ACC112 (cell line): ENCODE measurements at regions not wholly inside any gene's neighbourhood (a gene's known extent, or its start where the extent isn't known, plus 50 kb on each side); places are given as distances from the start of the nearest gene placed in this dataset.

Source experiments
- H2AFZ ChIP-seq: fragments of 200-600 bp; sonication (generic); one replicate; pipeline ENCODE4 v1.6.0; 2017; ENCODE audit warnings: antibody characterized with exemption, low read length; ENCODE audit not compliant: unreplicated experiment
- H3K27ac ChIP-seq: fragments of 200-600 bp; sonication (generic); 2 replicates; pipeline ENCODE4 v1.5.1; 2014; ENCODE audit warnings: low read depth, mild to moderate bottlenecking, antibody characterized with exemption, low read length, moderate library complexity
- H3K27me3 ChIP-seq: fragments of 200-600 bp; sonication (generic); 2 replicates; pipeline ENCODE4 v1.6.1; 2014; ENCODE audit warnings: mild to moderate bottlenecking, antibody characterized with exemption, low read length, moderate library complexity, mixed read lengths; ENCODE audit not compliant: insufficient read depth
- H3K36me3 ChIP-seq: fragments of 200-600 bp; sonication (generic); 2 replicates; pipeline ENCODE4 v1.6.1; 2016; ENCODE audit warnings: mild to moderate bottlenecking, antibody characterized with exemption, low read length, moderate library complexity, mixed read lengths; ENCODE audit not compliant: insufficient read depth
- H3K4me1 ChIP-seq: fragments of 200-600 bp; sonication (generic); one replicate; pipeline ENCODE4 v1.6.1; 2016; ENCODE audit warnings: low read length, mixed read lengths; ENCODE audit not compliant: insufficient read depth, unreplicated experiment, control insufficient read depth
- H3K4me3 ChIP-seq: fragments of 200-600 bp; sonication (generic); 2 replicates; pipeline ENCODE4 v1.5.1; 2014; ENCODE audit warnings: mild to moderate bottlenecking, low read depth, low read length
- H3K79me2 ChIP-seq: fragments of 200-600 bp; sonication (generic); one replicate; pipeline ENCODE4 v1.6.0; 2016; ENCODE audit warnings: low read length; ENCODE audit not compliant: control insufficient read depth, unreplicated experiment, insufficient read depth

DNA sequence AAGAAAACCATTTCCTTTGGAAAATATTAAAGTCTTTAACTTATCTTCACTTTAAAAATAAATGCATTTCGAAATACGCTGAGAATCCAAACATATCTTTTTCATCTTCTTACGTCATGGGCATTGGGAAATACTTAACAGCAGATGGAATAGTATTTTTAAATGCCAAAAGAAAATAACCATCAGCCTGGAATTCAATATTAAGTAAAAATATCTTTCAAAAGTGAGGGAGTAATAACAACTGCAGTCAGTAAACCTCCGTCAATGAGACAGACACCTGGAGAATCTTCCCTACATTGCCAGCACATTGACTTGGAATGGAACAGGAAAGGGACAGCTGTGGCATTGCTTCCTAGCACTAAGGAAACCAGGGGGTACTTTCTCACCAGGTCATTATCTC, 290.4 kb upstream of the TNP1 start:
- Histone ChIP-seq H3K79me2 (no peaks in the 10 kb centered on the region), H3K4me3 (no peak overlapping the region)

DNA sequence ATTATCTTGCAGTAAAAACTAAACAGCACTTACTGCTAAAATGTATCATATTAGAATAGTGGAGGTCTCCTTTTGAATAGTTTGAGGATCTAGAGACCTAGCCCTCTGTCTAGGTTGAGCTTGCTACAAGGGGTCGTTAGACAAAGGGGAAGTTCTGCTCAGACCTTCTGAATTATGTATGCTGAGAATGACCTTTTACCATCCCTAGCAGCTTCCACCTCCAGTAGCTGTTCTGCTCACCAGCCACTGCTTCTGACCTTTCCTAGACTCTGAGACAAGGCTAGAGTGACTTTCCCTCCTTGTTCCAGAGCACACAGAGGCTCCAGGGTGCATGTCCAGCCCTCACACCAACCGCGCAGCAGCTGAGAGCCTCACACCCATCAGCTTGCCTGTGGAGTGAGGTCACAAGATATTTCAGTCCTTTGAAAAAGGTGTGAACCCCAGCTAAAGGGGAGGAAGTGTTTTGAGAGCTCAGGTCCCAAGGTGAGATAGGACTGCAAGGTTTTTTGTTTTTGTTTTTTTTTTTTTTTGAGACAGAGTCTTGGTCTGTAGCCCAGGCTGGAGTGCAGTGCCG, 289.3 kb upstream of the TNP1 start:
- no peak overlapping the region for H2AFZ ChIP-seq
- no peaks in the 10 kb centered on the region for H3K36me3 ChIP-seq

More for the DNA sequence above, 290.4 kb upstream of the TNP1 start:
- Histone ChIP-seq H3K4me1 (no peaks in the 10 kb centered on the region), H3K27me3 (no peaks in the 10 kb centered on the region; the same call in 1 of the 2 replicates), H3K27ac (no peak overlapping the region), H3K36me3 (no peaks in the 10 kb centered on the region), H2AFZ (no peak overlapping the region)

DNA sequence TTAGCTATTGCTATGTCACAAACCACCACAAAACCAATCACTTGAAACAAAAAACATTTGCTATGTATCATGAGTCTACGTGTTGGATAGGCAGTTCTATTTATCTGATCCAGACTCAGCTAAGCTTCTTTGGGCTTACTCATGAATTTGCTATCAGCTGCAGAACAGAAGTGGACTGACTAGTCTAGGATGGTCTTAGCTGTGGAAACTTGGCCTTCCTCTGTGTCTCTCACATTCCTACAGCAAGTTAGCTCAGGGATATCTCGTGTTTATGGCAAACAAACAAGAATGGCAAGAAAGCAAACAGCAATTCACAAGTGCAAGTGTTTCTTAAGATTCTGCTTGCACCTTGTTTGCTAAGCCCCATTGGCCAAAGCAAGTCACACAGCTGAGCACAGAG, 288.0 kb upstream of the TNP1 start:
- Histone ChIP-seq H3K27ac (no peak overlapping the region), H2AFZ (no peak overlapping the region), H3K4me1 (no peaks in the 10 kb centered on the region), H3K27me3 (no peaks in the 10 kb centered on the region; the same call in 1 of the 2 replicates), H3K79me2 (no peaks in the 10 kb centered on the region), H3K36me3 (no peaks in the 10 kb centered on the region), H3K4me3 (no peak overlapping the region)

More for the DNA sequence above, 289.3 kb upstream of the TNP1 start:
- H3K4me1 ChIP-seq = no peaks in the 10 kb centered on the region
- H3K4me3 ChIP-seq = no peak overlapping the region
- H3K27ac ChIP-seq = no peak overlapping the region
- no peaks in the 10 kb centered on the region for H3K79me2 ChIP-seq
- no peaks in the 10 kb centered on the region; the same call in 1 of the 2 replicates for H3K27me3 ChIP-seq

DNA sequence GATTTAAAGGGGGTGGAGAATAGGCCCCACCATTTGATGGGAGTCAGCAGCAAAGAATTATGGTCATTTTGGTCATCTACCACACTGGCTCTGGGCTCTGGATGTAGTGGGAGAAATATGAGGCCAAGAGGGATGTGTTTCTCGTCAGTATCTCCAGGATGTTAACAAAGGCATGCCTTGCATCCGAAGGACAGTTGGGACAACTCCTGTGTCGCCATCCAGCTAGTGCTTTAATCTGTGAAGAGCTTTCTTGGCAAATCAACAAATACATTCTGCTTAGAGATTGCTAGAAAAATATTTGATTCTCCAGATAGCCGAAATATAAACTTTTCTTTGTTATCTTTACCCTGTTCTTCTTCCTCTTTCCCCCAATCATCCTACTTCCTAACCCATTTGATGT, 287.1 kb upstream of the TNP1 start:
- H3K27ac ChIP-seq = no peak overlapping the region
- H3K4me3 ChIP-seq = no peak overlapping the region
- no peaks in the 10 kb centered on the region for H3K36me3 ChIP-seq
- no peaks in the 10 kb centered on the region for H3K4me1 ChIP-seq
- H3K27me3 ChIP-seq = no peaks in the 10 kb centered on the region
- H3K79me2 ChIP-seq = no peaks in the 10 kb centered on the region
- no peak overlapping the region for H2AFZ ChIP-seq

DNA sequence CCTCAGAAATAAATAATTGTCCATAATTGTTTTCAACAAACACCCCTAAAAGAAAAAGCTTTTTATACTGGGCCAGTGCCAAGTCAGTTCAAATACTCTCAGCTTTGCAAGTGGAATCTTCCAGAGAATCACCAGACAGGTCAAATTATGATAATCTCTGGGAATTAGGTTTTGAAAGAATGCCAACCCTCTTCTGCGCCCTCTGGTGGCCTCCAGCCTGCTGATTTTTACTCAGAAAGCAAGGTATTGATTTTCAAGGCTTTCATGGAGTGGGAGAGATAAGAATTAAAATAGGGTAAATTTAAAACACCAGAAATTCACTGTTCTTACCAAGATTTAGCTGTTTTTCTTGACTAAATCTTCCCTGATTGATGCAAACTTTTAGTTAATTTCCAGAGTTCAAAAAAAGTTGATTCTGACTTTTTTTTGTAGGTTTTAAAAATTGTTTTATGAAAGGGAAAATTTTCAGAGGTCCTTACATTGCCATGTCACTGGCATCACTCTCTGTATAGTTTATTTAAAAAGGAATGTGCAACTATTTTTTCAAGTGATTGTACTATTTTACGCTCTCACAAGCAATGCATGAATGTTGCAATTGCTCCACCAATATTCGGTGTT, 282.9 kb upstream of the TNP1 start:
- Histone ChIP-seq H3K27ac (no peak overlapping the region), H3K36me3 (no peaks in the 10 kb centered on the region), H3K4me3 (no peak overlapping the region), H2AFZ (no peak overlapping the region), H3K27me3 (no peaks in the 10 kb centered on the region), H3K4me1 (no peaks in the 10 kb centered on the region), H3K79me2 (no peaks in the 10 kb centered on the region)

DNA sequence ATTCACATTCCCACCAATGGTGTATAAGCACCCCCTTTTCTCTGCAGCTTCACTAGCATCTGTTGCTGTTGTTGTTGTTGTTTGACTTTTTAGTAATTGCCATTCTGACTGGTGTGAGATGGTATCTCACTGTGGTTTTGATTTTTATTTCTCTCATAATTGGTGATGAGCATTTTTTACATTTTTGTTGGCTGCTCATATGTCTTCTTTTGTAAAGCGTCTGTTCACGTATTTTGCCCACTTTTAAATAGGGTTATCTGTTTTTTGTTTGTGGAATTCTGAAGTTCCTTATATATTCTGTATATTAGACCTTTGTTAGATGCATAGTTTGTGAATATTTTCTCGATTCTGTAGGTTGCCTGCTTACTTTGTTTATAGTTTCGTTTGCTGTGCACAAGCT, 278.4 kb upstream of the TNP1 start:
- H3K27me3 ChIP-seq = no peaks in the 10 kb centered on the region
- H3K27ac ChIP-seq = no peak overlapping the region

DNA sequence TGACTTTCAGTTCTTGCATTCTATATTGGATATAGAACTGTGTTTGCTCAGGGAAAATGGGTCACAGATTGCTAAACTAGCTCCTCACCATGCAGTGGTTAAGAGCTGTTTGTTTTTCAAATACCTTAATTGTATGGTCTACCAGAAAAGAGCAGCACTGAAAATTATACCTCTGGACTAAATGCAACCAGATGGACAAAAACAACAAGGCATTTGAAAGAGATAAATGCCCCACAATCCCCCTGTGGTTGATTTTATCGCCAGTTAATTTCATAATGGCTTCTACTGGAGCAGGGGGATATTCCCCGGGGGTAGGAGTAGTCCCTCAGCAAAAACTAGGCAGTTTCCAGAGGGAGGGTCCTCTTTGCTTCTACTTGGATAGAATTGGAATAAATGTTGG, 267.9 kb upstream of the TNP1 start:
- Histone ChIP-seq H3K4me3 (no peak overlapping the region), H3K79me2 (no peaks in the 10 kb centered on the region), H3K27me3 (peaks cover 26% of the 10 kb centered on the region), H3K4me1 (no peaks in the 10 kb centered on the region), H3K27ac (no peak overlapping the region), H2AFZ (no peak overlapping the region), H3K36me3 (no peaks in the 10 kb centered on the region)

More for the DNA sequence above, 278.4 kb upstream of the TNP1 start:
- Histone ChIP-seq H3K36me3 (no peaks in the 10 kb centered on the region), H3K79me2 (no peaks in the 10 kb centered on the region), H3K4me3 (no peak overlapping the region), H3K4me1 (no peaks in the 10 kb centered on the region), H2AFZ (no peak overlapping the region)

DNA sequence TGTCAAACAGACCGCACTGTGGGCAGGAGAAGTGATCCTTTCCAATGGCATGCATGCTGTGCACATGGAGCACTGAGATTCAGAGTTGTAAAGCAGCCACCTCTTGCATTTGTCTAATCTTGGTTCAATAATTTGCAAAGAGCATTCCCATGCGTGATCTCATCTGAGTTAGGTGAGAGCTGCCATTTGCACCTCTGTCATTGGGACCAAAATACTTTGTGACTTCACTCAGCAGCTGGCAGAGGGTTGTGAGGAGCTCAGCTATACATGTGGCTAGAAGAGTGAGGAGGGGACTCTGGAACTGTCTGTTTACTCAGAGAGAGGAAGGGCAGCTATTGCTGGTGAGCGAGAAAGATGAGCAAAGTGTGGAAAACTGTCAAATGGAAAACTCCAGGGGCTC, 265.1 kb upstream of the TNP1 start:
- Histone ChIP-seq H3K4me1 (no peaks in the 10 kb centered on the region), H2AFZ (no peak overlapping the region), H3K4me3 (no peak overlapping the region), H3K27ac (no peak overlapping the region), H3K27me3 (peaks cover 13% of the 10 kb centered on the region; the same call in 1 of the 2 replicates), H3K79me2 (no peaks in the 10 kb centered on the region), H3K36me3 (no peaks in the 10 kb centered on the region)

DNA sequence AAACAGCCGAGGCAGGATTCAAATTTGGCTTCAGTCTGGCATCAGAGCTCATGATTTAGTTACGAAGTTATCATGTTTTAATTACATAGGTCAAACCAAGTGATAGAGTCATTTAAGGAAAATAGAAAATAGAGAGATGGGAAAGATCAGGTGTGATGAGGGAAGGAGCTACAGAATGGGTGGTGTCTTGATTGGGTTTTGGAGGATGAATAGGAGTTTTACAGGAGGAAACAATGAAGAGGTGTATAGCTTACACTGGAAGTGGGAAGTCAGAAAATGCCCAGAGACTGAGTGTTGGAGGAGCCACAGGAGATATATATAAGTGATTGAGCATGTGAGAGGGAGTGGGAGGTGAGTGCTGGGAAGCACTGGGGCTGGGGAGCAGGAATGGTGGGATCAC, 264.2 kb upstream of the TNP1 start:
- Histone ChIP-seq H3K4me1 (no peaks in the 10 kb centered on the region), H3K4me3 (no peak overlapping the region), H3K36me3 (no peaks in the 10 kb centered on the region), H3K27ac (no peak overlapping the region), H2AFZ (no peak overlapping the region), H3K79me2 (no peaks in the 10 kb centered on the region), H3K27me3 (peaks cover 13% of the 10 kb centered on the region; the same call in 1 of the 2 replicates)

DNA sequence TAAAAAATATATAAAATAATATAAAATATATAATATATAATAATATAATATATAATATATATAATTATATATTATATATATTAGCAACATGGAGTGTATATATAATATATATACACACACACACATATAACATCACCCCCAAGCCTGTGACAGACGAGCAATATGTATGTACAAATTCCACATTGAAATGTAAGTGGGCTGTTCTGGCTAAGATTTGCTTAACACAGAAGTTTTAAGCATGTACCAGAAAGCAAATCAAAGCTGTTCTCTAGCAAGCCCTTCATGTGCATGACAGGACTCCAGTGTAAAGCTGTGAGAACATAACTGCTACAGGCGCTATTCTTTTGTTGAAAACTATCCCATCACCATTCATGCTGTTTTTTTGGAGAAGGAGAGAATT, 261.7 kb upstream of the TNP1 start:
- H3K27me3 ChIP-seq = peaks cover 13% of the 10 kb centered on the region; the same call in 1 of the 2 replicates
- H3K27ac ChIP-seq = no peak overlapping the region
- H3K36me3 ChIP-seq = no peaks in the 10 kb centered on the region
- H3K4me3 ChIP-seq = no peak overlapping the region
- no peaks in the 10 kb centered on the region for H3K4me1 ChIP-seq
- H3K79me2 ChIP-seq = no peaks in the 10 kb centered on the region
- H2AFZ ChIP-seq = no peak overlapping the region

DNA sequence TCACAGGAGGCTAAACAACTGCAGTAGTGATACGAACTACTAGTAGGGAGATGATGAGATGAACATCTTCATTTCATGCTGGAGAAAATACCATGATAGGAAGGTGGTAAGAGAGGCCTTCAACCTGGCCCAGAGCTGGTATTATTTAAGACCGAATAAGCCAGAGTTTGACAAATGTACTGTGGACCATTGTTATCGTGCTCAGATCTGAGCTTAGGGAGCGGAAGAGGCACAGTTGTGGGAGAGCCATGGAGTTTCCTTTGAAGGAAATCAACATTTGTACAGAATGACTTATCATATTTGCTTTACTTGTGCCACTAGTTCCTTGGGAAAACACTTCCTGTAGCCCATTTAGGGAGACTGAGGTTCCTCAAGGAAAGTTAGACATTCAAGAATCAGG, 260.6 kb upstream of the TNP1 start:
- Histone ChIP-seq H3K4me3 (no peak overlapping the region), H3K79me2 (no peaks in the 10 kb centered on the region), H3K27ac (no peak overlapping the region), H2AFZ (no peak overlapping the region), H3K36me3 (no peaks in the 10 kb centered on the region), H3K4me1 (no peaks in the 10 kb centered on the region), H3K27me3 (peaks cover 13% of the 10 kb centered on the region; the same call in 1 of the 2 replicates)
